Endothelial cell of umbilical vein (primary cell): ENCODE measurements at regions not wholly inside any gene's neighbourhood (a gene's known extent, or its start where the extent isn't known, plus 50 kb on each side); places are given as distances from the start of the nearest gene placed in this dataset.

Experiments used
- BruUV-seq: library from RNA; stranded (reverse); fragments of 400-500 nt; replicated peaks from 2 replicates; lab custom pipeline; 2021; lab: Mats Ljungman, UMichigan
- CTCF ChIA-PET: fragments of 300-600, 350-600 bp; sonication (Branson Sonifier 250); formaldehyde crosslinking; loops from one replicate; lab custom pipeline; 2021; ENCODE audit warnings: antibody characterized with exemption, inconsistent platforms; lab: Charles Lee
- POLR2A ChIA-PET: fragments of 300-600, 350-600 bp; sonication (Branson Sonifier 250); formaldehyde crosslinking; loops from one replicate; lab custom pipeline; 2021; ENCODE audit warnings: antibody characterized with exemption, inconsistent platforms; lab: Charles Lee
- DNase-seq: peaks from one replicate; pipeline ENCODE4 v3.0.0-alpha.2; 2011; ENCODE audit warnings: low read depth, low spot score
- FAIRE-seq: peaks from 2 replicates; lab custom pipeline; 2011; peaks lifted over from hg19 to GRCh38; lab: Jason Lieb, UNC
- H2AFZ ChIP-seq: 2 replicates; pipeline ENCODE4 v1.6.0; 2012; ENCODE audit warnings: low read depth, low read length, control low read depth, inconsistent platforms
- H3K27ac ChIP-seq: 2 replicates; pipeline ENCODE4 v1.5.1; 2011; ENCODE audit warnings: low read depth, mild to moderate bottlenecking, control low read depth, low read length, moderate library complexity; ENCODE audit not compliant: insufficient read depth
- H3K27me3 ChIP-seq, 2 experiments: 2 replicates each; pipeline versions ENCODE4 v1.6.0 to v1.6.1; 2011; ENCODE audit warnings: low read length in 2 of 2, mixed read lengths in 1 of 2; ENCODE audit not compliant: control insufficient read depth in 2 of 2, insufficient read depth in 2 of 2
- H3K36me3 ChIP-seq, 2 experiments: 2 replicates in 1 of 2; 3 replicates in 1 of 2; pipeline ENCODE4 v1.5.1; 2011; ENCODE audit warnings: low read length in 2 of 2, mild to moderate bottlenecking in 1 of 2, moderate library complexity in 1 of 2; ENCODE audit not compliant: control insufficient read depth in 2 of 2, insufficient read depth in 2 of 2; ENCODE audit errors: extremely low read depth in 1 of 2
- H3K4me1 ChIP-seq: 3 replicates; pipeline ENCODE4 v1.5.1; 2011; ENCODE audit warnings: mild to moderate bottlenecking, low read length; ENCODE audit not compliant: control insufficient read depth, insufficient read depth; ENCODE audit errors: extremely low read depth
- H3K4me2 ChIP-seq: 2 replicates; pipeline ENCODE4 v1.6.1; 2011; ENCODE audit warnings: low read length, control low read depth, mixed read lengths; ENCODE audit not compliant: insufficient read depth
- H3K4me3 ChIP-seq, 3 experiments: fragments of 200-600 bp in 1 of 3; sonication (generic), shearing (Covaris generic) in 1 of 3; replicated peaks in 1 of 3; 2 replicates each; pipeline ENCODE4 v1.5.1; 2011 to 2016; ENCODE audit warnings: control low read depth in 3 of 3, low read length in 3 of 3, mild to moderate bottlenecking in 2 of 3, inconsistent platforms in 1 of 3, low read depth in 1 of 3, moderate library complexity in 1 of 3; ENCODE audit not compliant: insufficient read depth in 1 of 3
- H3K79me2 ChIP-seq: 2 replicates; pipeline ENCODE4 v1.6.0; 2012; ENCODE audit warnings: low read length, inconsistent platforms; ENCODE audit not compliant: control insufficient read depth, insufficient read depth
- H3K9ac ChIP-seq: replicated peaks from 2 replicates; pipeline ENCODE3; 2011; ENCODE audit warnings: low read length, control low read depth; ENCODE audit not compliant: insufficient read depth; ENCODE audit errors: extremely low read depth
- H3K9me1 ChIP-seq: replicated peaks from 3 replicates; pipeline ENCODE4 v1.6.0; 2011; ENCODE audit warnings: mild to moderate bottlenecking, low read length; ENCODE audit not compliant: control insufficient read depth, insufficient read depth; ENCODE audit errors: extremely low read depth
- H3K9me3 ChIP-seq: replicated peaks from 2 replicates; pipeline ENCODE4 v1.5.1; 2012; ENCODE audit warnings: low read length, inconsistent platforms; ENCODE audit not compliant: control insufficient read depth, insufficient read depth
- H4K20me1 ChIP-seq: replicated peaks from 2 replicates; pipeline ENCODE3; 2011; ENCODE audit warnings: mild to moderate bottlenecking, low read length; ENCODE audit not compliant: control insufficient read depth, insufficient read depth; ENCODE audit errors: extremely low read depth
- EZH2 ChIP-seq: IDR thresholded peaks from 2 replicates; pipeline ENCODE4 v1.6.1; 2012; ENCODE audit warnings: borderline replicate concordance, low read depth, mild to moderate bottlenecking, moderate library complexity, low read length, inconsistent platforms; ENCODE audit not compliant: severe bottlenecking
- FOS ChIP-seq: IDR thresholded peaks from 2 replicates; pipeline ENCODE4 v1.6.1; 2011; ENCODE audit warnings: mild to moderate bottlenecking, low read length, moderate library complexity, borderline replicate concordance; ENCODE audit not compliant: insufficient read depth
- GATA2 ChIP-seq: IDR thresholded peaks from 2 replicates; pipeline ENCODE4 v1.7.0; 2011; ENCODE audit warnings: low read depth, mild to moderate bottlenecking, moderate library complexity, mixed read lengths, low read length; ENCODE audit not compliant: insufficient read length, insufficient read depth
- JUN ChIP-seq: IDR thresholded peaks from 2 replicates; pipeline ENCODE4 v1.6.1; 2011; ENCODE audit warnings: borderline replicate concordance, low read depth; ENCODE audit not compliant: insufficient read length, insufficient read depth
- MYC ChIP-seq: IDR thresholded peaks from one replicate; pipeline ENCODE4 v1.6.1; 2011; ENCODE audit warnings: mild to moderate bottlenecking, low read depth, low read length
- POLR2A ChIP-seq: IDR thresholded peaks from 2 replicates; pipeline ENCODE4 v1.6.1; 2012; ENCODE audit warnings: low read depth, mild to moderate bottlenecking, control low read depth, low read length
- POLR2AphosphoS5 ChIP-seq: IDR thresholded peaks from 2 replicates; pipeline ENCODE4 v1.6.1; 2012; ENCODE audit warnings: low read depth, mild to moderate bottlenecking, control low read depth, low read length, moderate library complexity; ENCODE audit not compliant: insufficient read depth
- dilution Hi-C: fragments of 300-500 bp; cut with MboI; formaldehyde crosslinking; loops from one replicate; pipeline ENCODE4 v1.15.0; 2019; ENCODE audit warnings: low sequenced_read_pairs; ENCODE audit not compliant: extremely low pct_ligation_motif_present
- intact Hi-C: fragments of 100-400 bp; cut with micrococcal nuclease; formaldehyde crosslinking; loops from one replicate; pipeline ENCODE4 v1.10.0; 2022
- TF ChIP-seq, protein P1 (sequence below), 2 donors: IDR thresholded peaks; 1 replicate in 1 of 2; 2 replicates in 1 of 2; pipeline ENCODE4 v1.5.1; 2011; ENCODE audit warnings: low read length in 2 of 2, mild to moderate bottlenecking in 2 of 2, moderate library complexity in 2 of 2, control low read depth in 1 of 2, inconsistent platforms in 1 of 2, low read depth in 1 of 2; ENCODE audit not compliant: insufficient read depth in 1 of 2; ENCODE audit errors: extremely low read depth in 1 of 2
- TF ChIP-seq, protein P2 (sequence below): IDR thresholded peaks from 2 replicates; pipeline ENCODE4 v1.6.1; 2011; ENCODE audit not compliant: insufficient read depth, insufficient read length

DNA sequence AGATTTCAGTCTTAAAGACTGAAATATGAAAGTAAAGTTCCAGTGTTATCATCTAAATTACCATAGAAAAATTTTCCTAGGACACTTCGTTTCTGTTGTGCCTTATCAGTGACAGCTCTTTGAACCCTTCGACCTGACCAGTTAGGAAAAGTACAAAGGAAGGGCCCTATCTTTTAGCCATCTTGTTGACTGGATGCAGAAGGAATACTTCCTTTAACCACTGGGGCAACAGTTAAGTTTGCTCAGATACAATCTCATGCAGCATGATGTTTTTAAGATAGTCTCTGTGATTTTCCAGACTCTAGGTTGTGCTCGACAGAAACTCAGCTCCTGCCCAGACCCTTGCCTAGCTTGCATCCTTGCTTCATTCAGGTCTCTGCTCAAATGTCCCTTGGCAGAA is 210.5 kb upstream of the RPS6KA3 start:
- TF ChIP-seq POLR2AphosphoS5 (no peak), FOS (no peak), JUN (no peak), MYC (no peak), EZH2 (no peak), GATA2 (no peak), POLR2A (no peak)
- TF ChIP-seq, protein P1, sequence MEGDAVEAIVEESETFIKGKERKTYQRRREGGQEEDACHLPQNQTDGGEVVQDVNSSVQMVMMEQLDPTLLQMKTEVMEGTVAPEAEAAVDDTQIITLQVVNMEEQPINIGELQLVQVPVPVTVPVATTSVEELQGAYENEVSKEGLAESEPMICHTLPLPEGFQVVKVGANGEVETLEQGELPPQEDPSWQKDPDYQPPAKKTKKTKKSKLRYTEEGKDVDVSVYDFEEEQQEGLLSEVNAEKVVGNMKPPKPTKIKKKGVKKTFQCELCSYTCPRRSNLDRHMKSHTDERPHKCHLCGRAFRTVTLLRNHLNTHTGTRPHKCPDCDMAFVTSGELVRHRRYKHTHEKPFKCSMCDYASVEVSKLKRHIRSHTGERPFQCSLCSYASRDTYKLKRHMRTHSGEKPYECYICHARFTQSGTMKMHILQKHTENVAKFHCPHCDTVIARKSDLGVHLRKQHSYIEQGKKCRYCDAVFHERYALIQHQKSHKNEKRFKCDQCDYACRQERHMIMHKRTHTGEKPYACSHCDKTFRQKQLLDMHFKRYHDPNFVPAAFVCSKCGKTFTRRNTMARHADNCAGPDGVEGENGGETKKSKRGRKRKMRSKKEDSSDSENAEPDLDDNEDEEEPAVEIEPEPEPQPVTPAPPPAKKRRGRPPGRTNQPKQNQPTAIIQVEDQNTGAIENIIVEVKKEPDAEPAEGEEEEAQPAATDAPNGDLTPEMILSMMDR (IDR thresholded peaks at IDR 0.05; ENCODE audit: extremely low read depth in 1 of 2, insufficient read depth in 1 of 2, low read depth in 1 of 2, low read length in 2 of 2) = no peak
- TF ChIP-seq, protein P2, sequence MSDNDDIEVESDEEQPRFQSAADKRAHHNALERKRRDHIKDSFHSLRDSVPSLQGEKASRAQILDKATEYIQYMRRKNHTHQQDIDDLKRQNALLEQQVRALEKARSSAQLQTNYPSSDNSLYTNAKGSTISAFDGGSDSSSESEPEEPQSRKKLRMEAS = no peak
- Histone ChIP-seq H3K9me3 (no peaks in the 10 kb centered on the region), H4K20me1 (no peaks in the 10 kb centered on the region), H3K4me3 (no peak overlapping the region), H3K9ac (no peak overlapping the region), H3K36me3 (no peaks in the 10 kb centered on the region), H3K4me2 (no peak overlapping the region), H3K79me2 (no peaks in the 10 kb centered on the region), H3K9me1 (no peaks in the 10 kb centered on the region), H3K27ac (no peak overlapping the region), H3K27me3 (no peaks in the 10 kb centered on the region), H3K4me1 (no peaks in the 10 kb centered on the region), H2AFZ (no peak overlapping the region)
- no peak for DNase-seq
- ChIA-PET POLR2A (no interaction called here), CTCF (interaction anchor here (1.0 kb wide), 1 partner anchor 50 kb away, joined by 3 read pairs; no protein-coding TSS in a partner anchor)
- intact Hi-C loops = no loop called here
- dilution Hi-C loops = no loop called here
- BruUV-seq = no TSS peak
- FAIRE-seq = no peak
